ENCODE measurements at regions not wholly inside any gene's neighbourhood (a gene's known extent, or its start where the extent isn't known, plus 50 kb on each side); places are given as distances from the start of the nearest gene placed in this dataset.

DNA sequence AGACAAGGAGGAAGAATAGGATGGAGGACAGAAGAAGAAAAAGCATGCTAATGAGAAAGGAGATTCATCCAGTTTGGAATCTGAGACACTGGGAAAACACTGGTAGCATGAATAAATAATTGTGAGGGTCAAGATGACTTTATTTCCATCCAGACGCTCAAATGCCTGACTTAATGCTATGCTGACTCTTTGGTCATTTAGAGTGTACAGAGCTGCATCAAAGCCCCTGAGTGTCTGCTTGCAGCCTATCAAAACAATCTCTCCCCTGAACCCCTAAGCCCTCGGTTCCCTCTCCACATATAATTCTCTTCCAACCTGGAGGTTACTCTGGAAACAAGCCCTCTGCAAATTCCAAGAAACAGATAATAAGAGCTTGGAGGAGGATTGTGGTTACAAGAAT lies 208.8 kb downstream of the MAGEB17 start:
- H3K4me3 ChIP-seq: no peak overlapping the region
- H3K4me1 ChIP-seq (ENCODE audit: control insufficient read depth in 5 of 5, insufficient read depth in 5 of 5, low read length in 5 of 5): no peaks in the 10 kb centered on the region
- 72 to 82% methylated on average over 2 of the region's 2 CpGs for WGBS, 2 donors
- H3K9ac ChIP-seq (ENCODE audit: insufficient read depth in 1 of 2, low read length in 2 of 2): no peak overlapping the region
- peaks cover 0 to 9% (median 6%) of the 10 kb centered on the region in 3 donors for H3K27me3 ChIP-seq (ENCODE audit: control insufficient read depth in 3 of 3, insufficient read depth in 3 of 3, low read length in 2 of 3)
- no peak overlapping the region for H3K27ac ChIP-seq (ENCODE audit: low read depth in 1 of 2, low read length in 1 of 2)
- TF ChIP-seq, protein P1, sequence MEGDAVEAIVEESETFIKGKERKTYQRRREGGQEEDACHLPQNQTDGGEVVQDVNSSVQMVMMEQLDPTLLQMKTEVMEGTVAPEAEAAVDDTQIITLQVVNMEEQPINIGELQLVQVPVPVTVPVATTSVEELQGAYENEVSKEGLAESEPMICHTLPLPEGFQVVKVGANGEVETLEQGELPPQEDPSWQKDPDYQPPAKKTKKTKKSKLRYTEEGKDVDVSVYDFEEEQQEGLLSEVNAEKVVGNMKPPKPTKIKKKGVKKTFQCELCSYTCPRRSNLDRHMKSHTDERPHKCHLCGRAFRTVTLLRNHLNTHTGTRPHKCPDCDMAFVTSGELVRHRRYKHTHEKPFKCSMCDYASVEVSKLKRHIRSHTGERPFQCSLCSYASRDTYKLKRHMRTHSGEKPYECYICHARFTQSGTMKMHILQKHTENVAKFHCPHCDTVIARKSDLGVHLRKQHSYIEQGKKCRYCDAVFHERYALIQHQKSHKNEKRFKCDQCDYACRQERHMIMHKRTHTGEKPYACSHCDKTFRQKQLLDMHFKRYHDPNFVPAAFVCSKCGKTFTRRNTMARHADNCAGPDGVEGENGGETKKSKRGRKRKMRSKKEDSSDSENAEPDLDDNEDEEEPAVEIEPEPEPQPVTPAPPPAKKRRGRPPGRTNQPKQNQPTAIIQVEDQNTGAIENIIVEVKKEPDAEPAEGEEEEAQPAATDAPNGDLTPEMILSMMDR (IDR thresholded peaks at IDR 0.05; ENCODE audit: control extremely low read depth, extremely low read depth): no peak
- DNase-seq: no peak
- ATAC-seq (ENCODE audit: insufficient read depth, low FRiP score): no peak
- H3K9me3 ChIP-seq (ENCODE audit: control insufficient read depth in 4 of 4, insufficient read depth in 3 of 4, low read length in 3 of 4): peaks cover 0 to 4% (median 0%) of the 10 kb centered on the region in 4 donors
- no peaks in the 10 kb centered on the region for H3K36me3 ChIP-seq (ENCODE audit: control insufficient read depth in 4 of 4, insufficient read depth in 4 of 4, low read length in 4 of 4)

DNA sequence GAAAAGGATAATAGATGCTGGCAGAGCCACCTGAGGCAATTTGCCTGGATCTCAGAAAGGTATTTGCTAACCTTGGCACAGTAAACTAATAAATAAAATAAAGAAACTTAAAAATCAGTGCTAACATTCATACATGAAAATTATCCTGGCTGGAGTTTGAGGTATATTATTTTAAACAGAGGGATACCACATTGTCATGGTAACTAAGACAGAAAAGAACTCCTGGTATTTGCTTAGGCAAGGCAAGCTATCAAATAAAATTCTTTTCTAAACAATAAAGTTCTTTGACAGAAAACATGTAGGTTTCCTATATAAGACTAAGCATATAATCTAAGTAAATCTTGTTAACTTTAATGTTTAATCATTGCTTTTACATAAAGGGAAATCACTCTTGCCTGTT lies 218.8 kb downstream of the MAGEB17 start:
- H3K27me3 ChIP-seq (ENCODE audit: control insufficient read depth in 3 of 3, insufficient read depth in 3 of 3, low read length in 2 of 3): peaks cover 0 to 30% (median 21%) of the 10 kb centered on the region in 3 donors
- no peak overlapping the region for H3K27ac ChIP-seq (ENCODE audit: low read depth in 1 of 2, low read length in 1 of 2)
- DNase-seq (no peak), ATAC-seq (ENCODE audit: insufficient read depth, low FRiP score) (no peak)
- H3K4me3 ChIP-seq: no peak overlapping the region
- no peaks in the 10 kb centered on the region for H3K36me3 ChIP-seq (ENCODE audit: control insufficient read depth in 4 of 4, insufficient read depth in 4 of 4, low read length in 4 of 4)
- no peaks in the 10 kb centered on the region for H3K9me3 ChIP-seq (ENCODE audit: control insufficient read depth in 4 of 4, insufficient read depth in 3 of 4, low read length in 3 of 4)
- H3K9ac ChIP-seq (ENCODE audit: insufficient read depth in 1 of 2, low read length in 2 of 2): no peak overlapping the region
- TF ChIP-seq, protein P1 (IDR thresholded peaks at IDR 0.05; ENCODE audit: control extremely low read depth, extremely low read depth): no peak
- no peaks in the 10 kb centered on the region for H3K4me1 ChIP-seq (ENCODE audit: control insufficient read depth in 5 of 5, insufficient read depth in 5 of 5, low read length in 5 of 5)

DNA sequence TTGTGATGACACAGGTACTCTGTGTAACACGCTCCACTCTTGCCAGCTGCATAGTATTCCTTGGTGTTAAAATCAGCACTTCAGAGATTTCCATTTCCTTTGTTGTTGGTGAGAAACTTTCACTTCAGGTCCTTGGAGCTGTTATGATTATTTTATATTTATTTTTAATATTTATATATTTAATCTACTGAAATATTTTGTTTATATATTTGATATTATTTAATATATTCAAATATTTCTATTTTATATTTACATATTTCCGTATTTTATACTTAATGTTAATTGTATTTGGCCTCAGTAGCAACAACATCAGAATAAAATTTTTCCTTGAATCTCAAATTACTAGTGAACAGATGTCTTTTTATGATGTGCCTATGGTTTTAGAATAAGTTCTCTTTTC lies 225.3 kb downstream of the MAGEB17 start:
- H3K9ac ChIP-seq (ENCODE audit: insufficient read depth in 1 of 2, low read length in 2 of 2): no peak overlapping the region
- H3K27ac ChIP-seq (ENCODE audit: low read depth in 1 of 2, low read length in 1 of 2): no peak overlapping the region
- no peaks in the 10 kb centered on the region for H3K4me1 ChIP-seq (ENCODE audit: control insufficient read depth in 5 of 5, insufficient read depth in 5 of 5, low read length in 5 of 5)
- H3K36me3 ChIP-seq (ENCODE audit: control insufficient read depth in 4 of 4, insufficient read depth in 4 of 4, low read length in 4 of 4): no peaks in the 10 kb centered on the region
- 91 to 93% methylated on average over 2 of the region's 2 CpGs for WGBS, 2 donors
- peaks cover 0 to 16% (median 16%) of the 10 kb centered on the region in 3 donors for H3K27me3 ChIP-seq (ENCODE audit: control insufficient read depth in 3 of 3, insufficient read depth in 3 of 3, low read length in 2 of 3)
- DNase-seq (no peak), ATAC-seq (ENCODE audit: insufficient read depth, low FRiP score) (no peak)
- no peak overlapping the region for H3K4me3 ChIP-seq
- peaks cover 0 to 2% (median 0%) of the 10 kb centered on the region in 4 donors for H3K9me3 ChIP-seq (ENCODE audit: control insufficient read depth in 4 of 4, insufficient read depth in 3 of 4, low read length in 3 of 4)
- TF ChIP-seq, protein P1 (IDR thresholded peaks at IDR 0.05; ENCODE audit: control extremely low read depth, extremely low read depth): no peak

DNA sequence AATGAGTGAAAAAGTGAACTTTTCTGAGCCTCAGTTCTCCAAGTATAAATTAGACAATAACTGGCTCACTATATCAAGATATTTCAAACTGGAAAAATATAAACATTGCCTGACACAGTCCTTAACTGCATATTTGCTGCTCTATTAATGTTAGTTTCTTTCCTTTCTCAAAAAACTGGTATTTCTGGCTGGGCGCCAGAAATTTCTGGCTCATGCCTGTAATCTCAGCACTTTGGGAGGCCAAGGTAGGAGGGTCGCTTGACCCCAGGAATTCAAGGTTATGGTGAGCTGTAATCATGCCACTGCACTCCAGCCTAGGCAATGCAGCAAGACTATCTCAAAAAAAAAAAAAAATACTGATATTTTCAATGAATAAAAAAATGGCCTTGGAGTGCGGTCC lies 227.0 kb downstream of the MAGEB17 start:
- WGBS, 2 donors: 74 to 88% methylated on average over 3 of the region's 3 CpGs
- Histone ChIP-seq H3K9ac (ENCODE audit: insufficient read depth in 1 of 2, low read length in 2 of 2) (no peak overlapping the region), H3K27me3 (ENCODE audit: control insufficient read depth in 3 of 3, insufficient read depth in 3 of 3, low read length in 2 of 3) (peaks cover 0 to 8% (median 6%) of the 10 kb centered on the region in 3 donors), H3K36me3 (ENCODE audit: control insufficient read depth in 4 of 4, insufficient read depth in 4 of 4, low read length in 4 of 4) (no peaks in the 10 kb centered on the region), H3K4me1 (ENCODE audit: control insufficient read depth in 5 of 5, insufficient read depth in 5 of 5, low read length in 5 of 5) (no peaks in the 10 kb centered on the region), H3K4me3 (no peak overlapping the region), H3K9me3 (ENCODE audit: control insufficient read depth in 4 of 4, insufficient read depth in 3 of 4, low read length in 3 of 4) (peaks cover 0 to 2% (median 0%) of the 10 kb centered on the region in 4 donors), H3K27ac (ENCODE audit: low read depth in 1 of 2, low read length in 1 of 2) (no peak overlapping the region)
- ATAC-seq (ENCODE audit: insufficient read depth, low FRiP score) (no peak), DNase-seq (peak; percentile 6 to 24 (median 18))
- TF ChIP-seq, protein P1 (IDR thresholded peaks at IDR 0.05; ENCODE audit: control extremely low read depth, extremely low read depth): no peak
